Thymus (tissue), 11 donors: ENCODE measurements at regions not wholly inside any gene's neighbourhood (a gene's known extent, or its start where the extent isn't known, plus 50 kb on each side); places are given as distances from the start of the nearest gene placed in this dataset.

Experiments used
- DNase-seq, 9 donors: peaks; one replicate each; pipeline ENCODE4 v3.0.0-alpha.2; 2013; ENCODE audit warnings: low spot score in 9 of 9, low read depth in 6 of 9, missing footprints in 1 of 9
- H3K27ac ChIP-seq, 2 donors: one replicate each; pipeline ENCODE4 v1.5.1; 2013; ENCODE audit warnings: control low read depth in 1 of 2, low read depth in 1 of 2, low read length in 1 of 2, mild to moderate bottlenecking in 1 of 2, moderate library complexity in 1 of 2
- H3K27me3 ChIP-seq, 2 donors: one replicate each; pipeline ENCODE4 v1.5.1; 2013; ENCODE audit warnings: low read length in 1 of 2; ENCODE audit not compliant: control insufficient read depth in 2 of 2, insufficient read depth in 1 of 2
- H3K36me3 ChIP-seq, 2 donors: one replicate each; pipeline ENCODE4 v1.5.1; 2013; ENCODE audit warnings: low read length in 1 of 2, mild to moderate bottlenecking in 1 of 2, moderate library complexity in 1 of 2; ENCODE audit not compliant: control insufficient read depth in 2 of 2, insufficient read depth in 2 of 2
- H3K4me1 ChIP-seq, 2 donors: one replicate each; pipeline ENCODE4 v1.5.1; 2013; ENCODE audit warnings: low read length in 2 of 2; ENCODE audit not compliant: control insufficient read depth in 2 of 2, insufficient read depth in 2 of 2
- H3K4me3 ChIP-seq, 2 donors: one replicate each; pipeline ENCODE4 v1.5.1; 2013; ENCODE audit warnings: low read length in 2 of 2, control low read depth in 1 of 2, mild to moderate bottlenecking in 1 of 2
- H3K9me3 ChIP-seq, 2 donors: one replicate each; pipeline ENCODE4 v1.5.1; 2013; ENCODE audit warnings: low read length in 1 of 2, mild to moderate bottlenecking in 1 of 2; ENCODE audit not compliant: control insufficient read depth in 2 of 2, insufficient read depth in 1 of 2
- WGBS: extraction: QIAGEN DNeasy Blood & Tissue Kit; methylation state at CpG from one replicate; pipeline ENCODE4 v1.1.7; 2013; 5-methylcytosine and 5-hydroxymethylcytosine counted together
- donor health status: healthy.

DNA sequence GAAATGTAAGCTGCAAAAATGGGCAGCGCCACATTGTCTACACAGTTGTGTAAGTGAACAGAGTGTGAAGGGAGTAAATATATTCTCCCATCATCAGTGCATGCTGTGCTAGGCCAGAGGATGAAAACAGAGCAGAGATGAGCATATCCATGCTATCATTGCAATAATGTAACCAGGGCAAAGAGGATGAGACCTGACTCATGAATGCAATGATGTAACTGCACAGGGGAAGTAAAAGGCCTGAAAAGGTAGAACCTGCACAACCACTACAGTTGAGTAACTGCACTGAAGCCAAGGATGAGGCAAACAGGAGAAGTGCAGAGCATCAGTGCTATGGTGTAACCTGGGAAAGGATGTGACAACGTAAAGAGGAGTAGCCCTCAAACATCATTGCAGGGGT, 220.4 kb upstream of the FAM47C start:
- DNase-seq, result no peak
- 95% methylated on average over 2 of the region's 2 CpGs for WGBS
- no peaks in the 10 kb centered on the region for H3K4me1 ChIP-seq

GRCh38 chrX:36803151-36803550, 205.0 kb upstream of the FAM47C start:
- Histone ChIP-seq H3K27ac (no peak overlapping the region), H3K36me3 (no peaks in the 10 kb centered on the region), H3K4me1 (no peaks in the 10 kb centered on the region), H3K9me3 (no peaks in the 10 kb centered on the region), H3K4me3 (no peak overlapping the region), H3K27me3 (no peaks in the 10 kb centered on the region)
- 93% methylated on average over 4 of the region's 4 CpGs for whole genome bisulfite sequencing
- DNase-seq, result no peak

More for the DNA sequence above, 220.4 kb upstream of the FAM47C start:
- Histone ChIP-seq H3K36me3 (no peaks in the 10 kb centered on the region), H3K4me3 (no peak overlapping the region), H3K27ac (no peak overlapping the region), H3K27me3 (no peaks in the 10 kb centered on the region), H3K9me3 (no peaks in the 10 kb centered on the region)

- Histone ChIP-seq H3K27ac (no peak overlapping the region), H3K36me3 (no peaks in the 10 kb centered on the region), H3K27me3 (no peaks in the 10 kb centered on the region), H3K4me1 (no peaks in the 10 kb centered on the region), H3K9me3 (no peaks in the 10 kb centered on the region), H3K4me3 (no peak overlapping the region)
- DNase-seq, result no peak
- WGBS, result 78% methylated on average over 6 of the region's 6 CpGs
These were observed 204.1 kb upstream of the FAM47C start for GRCh38 chrX:36804066-36804465.

- Histone ChIP-seq H3K9me3 (no peaks in the 10 kb centered on the region), H3K36me3 (no peaks in the 10 kb centered on the region)
- 92% methylated on average over 3 of the region's 3 CpGs for WGBS
These were observed 163.3 kb upstream of the FAM47C start for GRCh38 chrX:36844857-36845256.

GRCh38 chrX:36847496-36847895, 160.7 kb upstream of the FAM47C start:
- H3K27ac ChIP-seq, result no peak overlapping the region
- H3K9me3 ChIP-seq, result no peaks in the 10 kb centered on the region
- no peak for DNase-seq
- 93% methylated on average over 4 of the region's 4 CpGs for WGBS
- no peaks in the 10 kb centered on the region for H3K27me3 ChIP-seq
- no peaks in the 10 kb centered on the region for H3K4me1 ChIP-seq
- no peaks in the 10 kb centered on the region for H3K36me3 ChIP-seq
- no peak overlapping the region for H3K4me3 ChIP-seq

More at GRCh38 chrX:36844857-36845256, 163.3 kb upstream of the FAM47C start:
- H3K27me3 ChIP-seq, result no peaks in the 10 kb centered on the region
- H3K27ac ChIP-seq, result no peak overlapping the region
- no peak for DNase-seq
- H3K4me3 ChIP-seq, result no peak overlapping the region
- H3K4me1 ChIP-seq, result no peaks in the 10 kb centered on the region

DNA sequence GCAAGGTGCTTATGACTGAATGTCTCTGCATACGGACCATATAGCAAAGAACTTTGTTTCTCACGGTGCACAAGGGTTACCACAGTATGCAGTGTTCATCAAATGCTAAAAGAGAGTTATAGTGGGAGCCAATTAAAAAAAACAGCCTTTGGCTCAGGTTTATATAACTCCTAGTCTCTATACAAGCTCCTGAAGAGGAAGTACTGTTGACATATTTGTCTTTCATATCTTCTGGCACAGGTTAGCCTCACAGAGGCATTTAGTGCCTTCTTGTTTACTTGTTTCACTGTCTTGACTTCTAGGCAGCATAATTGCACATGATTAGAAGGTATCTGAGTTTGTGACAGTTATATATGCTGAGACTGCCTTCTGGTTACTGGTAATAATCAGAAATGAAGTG, 158.8 kb upstream of the FAM47C start:
- no peak for DNase-seq
- Histone ChIP-seq H3K4me1 (no peaks in the 10 kb centered on the region), H3K4me3 (no peak overlapping the region), H3K9me3 (no peaks in the 10 kb centered on the region), H3K27me3 (no peaks in the 10 kb centered on the region), H3K27ac (no peak overlapping the region), H3K36me3 (no peaks in the 10 kb centered on the region)
- WGBS, result 88% methylated on average over 2 of the region's 2 CpGs

GRCh38 chrX:36856849-36857248, 151.3 kb upstream of the FAM47C start:
- Histone ChIP-seq H3K27me3 (no peaks in the 10 kb centered on the region), H3K4me3 (no peak overlapping the region), H3K36me3 (no peaks in the 10 kb centered on the region), H3K9me3 (no peaks in the 10 kb centered on the region), H3K27ac (no peak overlapping the region), H3K4me1 (no peaks in the 10 kb centered on the region)
- WGBS, result 95% methylated on average over 3 of the region's 3 CpGs
- no peak for DNase-seq

DNA sequence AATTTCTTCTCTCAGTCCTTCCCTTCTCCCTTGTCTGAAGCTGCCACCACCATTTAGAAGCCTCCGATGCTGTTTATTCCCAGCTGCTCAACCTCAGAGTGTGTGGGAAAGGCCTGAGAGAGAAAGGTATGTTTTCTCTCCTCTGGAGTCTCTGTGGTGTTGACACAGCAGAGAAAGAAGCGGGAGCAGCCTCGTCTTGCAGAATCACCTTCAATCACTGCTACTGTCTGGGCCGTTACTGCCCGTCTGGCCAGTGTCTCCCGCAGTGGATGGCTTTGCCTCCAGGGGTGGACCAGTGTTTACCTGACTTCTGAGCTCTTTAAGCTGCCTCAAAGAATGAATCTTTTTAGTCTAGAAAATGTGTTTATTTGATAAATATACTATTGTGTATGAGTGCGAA, 148.9 kb upstream of the FAM47C start:
- Histone ChIP-seq H3K4me3 (no peak overlapping the region), H3K4me1 (no peaks in the 10 kb centered on the region), H3K36me3 (no peaks in the 10 kb centered on the region), H3K9me3 (no peaks in the 10 kb centered on the region), H3K27ac (no peak overlapping the region), H3K27me3 (no peaks in the 10 kb centered on the region)
- 87% methylated on average over 7 of the region's 7 CpGs for WGBS
- DNase-seq, result no peak

GRCh38 chrX:36861601-36862000, 146.6 kb upstream of the FAM47C start:
- H3K27me3 ChIP-seq, result no peaks in the 10 kb centered on the region
- no peaks in the 10 kb centered on the region for H3K9me3 ChIP-seq
- H3K27ac ChIP-seq, result no peak overlapping the region
- DNase-seq, result no peak
- no peaks in the 10 kb centered on the region for H3K36me3 ChIP-seq
- H3K4me1 ChIP-seq, result no peaks in the 10 kb centered on the region
- H3K4me3 ChIP-seq, result no peak overlapping the region

GRCh38 chrX:36867143-36867542, 141.0 kb upstream of the FAM47C start:
- Histone ChIP-seq H3K36me3 (no peaks in the 10 kb centered on the region), H3K27ac (no peak overlapping the region), H3K4me3 (no peak overlapping the region), H3K27me3 (no peaks in the 10 kb centered on the region), H3K9me3 (no peaks in the 10 kb centered on the region), H3K4me1 (no peaks in the 10 kb centered on the region)
- WGBS, result 35% methylated on average over 3 of the region's 3 CpGs
- peak in 3 of 9 donors; percentile 0 to 24 (median 5) for DNase-seq
